Stimulated activated CD8-positive, alpha-beta memory T cell treated with anti-CD3 and anti-CD28 coated beads, Interleukin-12 subunit alpha, Interleukin-12 subunit beta, amount 100 ng/mL, for 4 hours (primary cell): ENCODE measurements at regions not wholly inside any gene's neighbourhood (a gene's known extent, or its start where the extent isn't known, plus 50 kb on each side); places are given as distances from the start of the nearest gene placed in this dataset.

Source experiments
- DNase-seq: peaks from one replicate; pipeline ENCODE4 v3.0.0-alpha.2; 2020; ENCODE audit warnings: low read depth

DNA sequence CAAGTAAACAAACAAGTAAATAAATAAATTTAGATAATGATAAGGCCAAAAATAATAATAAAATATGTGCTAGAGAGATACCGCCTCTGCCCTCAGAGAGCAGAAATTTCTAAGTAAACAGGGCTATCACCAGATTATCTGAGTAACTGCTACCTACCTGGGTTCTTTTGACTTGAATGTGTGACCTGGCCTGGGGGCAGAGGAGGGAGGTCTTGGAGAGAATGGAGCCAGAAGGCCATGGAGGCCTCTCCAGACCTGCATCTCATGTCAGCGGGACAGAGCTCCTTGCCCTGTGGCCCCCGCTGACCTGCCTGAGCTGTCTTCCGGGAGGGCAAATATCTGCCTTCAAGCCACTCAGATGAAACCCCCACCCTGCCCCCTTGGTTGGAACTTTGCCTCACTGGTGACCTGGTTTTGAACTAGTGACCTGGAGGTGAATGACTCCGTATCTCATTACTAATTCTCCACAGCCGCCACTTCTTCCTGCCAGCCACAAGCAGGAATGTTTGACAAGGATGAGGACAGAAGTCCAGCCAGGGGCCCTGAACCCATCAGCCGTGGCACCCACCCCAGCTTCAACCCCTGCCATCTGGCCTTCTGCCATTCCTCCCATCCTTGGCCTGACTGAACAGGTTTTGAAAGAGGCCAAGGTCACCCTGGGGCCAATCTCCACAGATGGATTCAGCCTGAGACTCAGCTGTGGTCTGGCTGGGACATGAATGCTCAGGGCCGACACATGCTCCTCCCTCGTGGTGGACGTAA lies 86.8 kb upstream of the PARP11 start:
- DNase-seq, result no peak

DNA sequence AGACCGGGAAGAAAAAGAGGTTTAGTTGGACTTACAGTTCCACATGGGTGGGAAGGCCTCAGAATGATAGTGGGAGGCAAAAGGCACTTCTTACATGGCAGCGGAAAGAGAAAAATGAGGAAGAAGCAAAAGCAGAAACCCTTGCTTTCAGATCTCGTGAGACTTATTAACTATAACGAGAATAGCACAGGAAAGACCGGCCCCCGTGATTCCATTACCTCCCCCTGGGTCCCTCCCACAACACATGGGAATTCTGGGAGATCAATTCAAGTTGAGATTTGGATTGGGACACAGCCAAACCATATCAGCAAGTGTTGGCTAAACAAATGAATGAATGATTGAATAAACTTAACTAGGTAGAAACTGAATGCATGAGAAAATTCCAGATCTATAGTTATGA lies 85.3 kb upstream of the PARP11 start:
- no peak for DNase-seq

DNA sequence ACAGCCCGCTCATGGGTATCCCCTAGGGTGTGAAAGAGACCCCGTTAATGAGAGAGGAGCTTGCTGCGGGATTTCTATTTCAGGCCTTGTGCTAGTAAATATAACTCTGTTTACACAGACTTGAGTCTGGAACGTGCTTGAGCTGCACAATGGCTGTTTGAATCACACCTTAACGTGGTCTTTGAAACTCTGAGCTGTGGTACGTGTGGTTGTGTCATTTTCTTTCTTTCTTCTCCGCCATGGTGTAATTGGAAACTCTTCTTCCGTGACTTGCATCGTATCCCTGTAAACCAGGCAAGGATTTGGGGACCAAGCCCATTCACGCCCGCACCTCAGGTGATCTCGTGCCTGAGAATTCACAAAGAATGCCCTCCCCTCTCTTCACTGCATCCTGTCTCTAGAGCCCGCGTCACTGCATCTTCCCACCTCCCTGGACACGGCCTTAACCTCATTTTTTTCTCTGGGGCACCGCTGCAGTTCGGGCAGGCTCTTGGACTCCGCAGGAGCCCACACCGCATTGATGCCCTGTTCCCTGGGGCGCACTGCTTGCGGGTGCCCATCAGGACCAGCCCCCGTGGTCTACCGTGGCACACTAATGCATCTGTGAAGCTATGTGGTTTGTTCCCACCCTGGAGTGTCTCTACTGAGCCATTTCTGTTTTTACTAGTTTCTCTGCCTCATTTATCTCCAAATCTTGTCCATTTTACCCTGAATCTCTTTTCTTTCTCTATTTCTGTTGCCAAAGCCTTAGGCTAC lies 78.4 kb upstream of the PARP11 start:
- DNase-seq, result no peak

DNA sequence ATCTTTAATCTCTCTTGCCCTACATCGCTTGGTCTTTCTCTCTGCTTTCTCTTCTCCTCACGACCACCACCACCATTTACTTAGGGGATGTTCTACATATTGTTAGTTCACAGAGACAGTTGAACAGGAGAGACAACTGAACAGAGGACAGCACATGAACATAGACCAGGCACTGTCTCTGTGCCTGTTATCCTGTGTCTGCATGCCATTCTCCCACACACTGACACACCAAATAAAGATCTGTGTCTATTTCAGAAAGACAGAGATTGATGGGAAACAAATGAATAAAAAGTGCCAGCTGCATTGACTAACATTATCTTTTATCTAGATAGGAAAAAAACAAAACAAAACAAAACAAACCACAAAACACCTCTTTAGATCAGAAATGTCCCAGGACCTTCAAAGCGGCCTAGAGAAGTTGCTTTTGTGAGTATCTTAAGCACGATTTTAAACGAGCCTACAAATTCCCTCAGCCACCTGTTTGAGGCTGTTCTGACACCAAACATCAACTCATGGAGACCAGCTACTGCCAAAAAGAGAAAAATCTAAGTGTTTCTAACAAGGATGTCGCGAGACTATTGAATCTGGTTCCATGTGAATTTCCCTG lies 77.6 kb upstream of the PARP11 start:
- DNase-seq, result no peak

DNA sequence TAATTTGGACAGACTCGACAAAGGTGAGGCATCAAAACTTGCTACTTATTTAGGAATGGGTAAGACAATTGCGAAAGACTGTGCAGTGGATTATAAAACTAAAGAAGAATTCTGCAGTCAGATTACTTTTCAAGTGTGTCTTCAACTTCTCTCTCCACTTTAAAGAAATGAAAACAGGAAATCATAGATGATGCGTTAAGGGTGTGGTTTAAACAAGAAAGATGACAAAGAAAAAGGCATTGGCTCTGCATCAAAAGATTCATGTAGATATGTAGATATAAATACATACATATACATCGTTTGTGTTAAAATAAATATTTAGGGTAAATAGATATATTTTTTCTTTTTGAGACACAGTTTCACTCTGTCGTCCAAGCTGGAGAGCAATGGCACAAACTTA lies 74.6 kb upstream of the PARP11 start:
- DNase-seq, result no peak

DNA sequence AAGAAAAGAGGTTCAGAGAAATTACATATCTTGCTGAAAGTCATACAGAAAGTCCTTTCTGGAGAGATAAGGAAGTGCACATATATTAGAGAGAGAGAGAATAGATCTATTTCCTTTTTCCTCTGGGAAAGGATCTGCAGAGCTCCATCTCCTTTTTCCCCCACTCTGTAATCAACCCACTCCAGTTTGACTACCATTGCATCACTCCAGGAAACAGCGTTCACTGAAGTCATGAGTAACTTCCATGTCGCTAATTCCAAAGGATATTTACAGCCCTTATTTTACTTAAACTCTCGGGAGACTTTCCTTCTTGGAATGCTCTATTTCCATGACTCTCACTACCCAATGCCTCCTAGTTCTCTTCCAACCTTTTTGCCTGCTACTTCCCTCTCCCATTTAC lies 72.5 kb upstream of the PARP11 start:
- no peak for DNase-seq

DNA sequence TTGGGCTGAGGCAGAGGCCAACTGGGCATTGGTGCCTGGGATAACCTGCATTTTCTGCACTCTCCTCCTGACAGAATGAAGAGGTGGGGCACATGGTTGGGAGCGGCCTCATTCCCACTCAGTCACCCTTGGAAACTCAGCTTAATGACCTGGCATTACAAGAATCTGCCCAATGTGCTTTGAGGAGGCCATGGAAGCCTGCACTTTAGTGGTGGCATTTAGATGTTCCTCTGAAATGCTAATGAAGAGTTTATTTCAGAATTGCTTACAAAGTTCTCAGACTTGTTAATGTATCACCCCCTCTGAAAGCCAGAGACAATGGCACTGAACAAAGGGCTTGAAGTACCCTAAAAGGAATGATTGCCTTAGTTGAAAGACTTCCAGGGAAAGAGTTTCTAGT lies 71.4 kb upstream of the PARP11 start:
- DNase-seq, result no peak

DNA sequence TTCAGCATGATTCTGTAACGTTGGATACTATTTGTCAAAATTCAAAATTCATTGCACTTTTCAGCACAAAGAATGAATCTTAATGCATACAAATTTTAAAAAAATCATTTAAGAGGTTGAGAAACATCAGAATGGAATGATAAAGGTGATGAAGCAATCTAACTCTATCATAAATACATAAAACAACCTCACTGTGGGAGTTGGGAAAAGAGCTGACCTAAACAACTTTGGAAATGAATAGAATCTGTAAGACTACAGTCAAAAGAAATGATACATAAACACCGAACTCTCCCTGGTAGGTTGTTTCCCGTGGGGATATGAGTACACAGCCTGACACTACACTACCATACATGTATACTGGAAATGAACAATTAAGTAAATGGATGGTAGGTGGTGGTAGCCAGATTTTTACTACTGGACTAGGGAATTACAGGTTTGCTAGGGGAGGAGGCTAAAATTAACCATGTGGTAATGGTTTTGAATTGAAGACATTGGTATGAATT lies 64.9 kb upstream of the PARP11 start:
- DNase-seq, result no peak

DNA sequence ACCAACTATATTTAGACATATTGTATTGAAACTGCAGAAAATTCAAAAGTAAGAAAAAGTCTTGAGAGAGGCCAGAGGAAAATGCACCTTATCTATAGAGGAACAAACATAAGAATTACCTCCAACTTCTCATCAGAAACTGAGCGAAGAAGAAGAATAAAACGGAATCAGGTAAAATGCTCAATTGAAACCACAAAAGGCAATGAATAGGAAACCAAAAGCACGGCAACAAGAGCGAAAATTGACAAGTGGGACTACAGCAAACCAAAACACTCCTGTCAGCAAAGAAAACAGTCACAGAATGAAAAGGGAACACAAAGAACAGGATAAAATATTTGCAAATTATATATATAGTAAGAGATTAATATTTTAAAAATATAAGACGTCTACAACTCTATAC lies 61.9 kb upstream of the PARP11 start:
- DNase-seq, result no peak

DNA sequence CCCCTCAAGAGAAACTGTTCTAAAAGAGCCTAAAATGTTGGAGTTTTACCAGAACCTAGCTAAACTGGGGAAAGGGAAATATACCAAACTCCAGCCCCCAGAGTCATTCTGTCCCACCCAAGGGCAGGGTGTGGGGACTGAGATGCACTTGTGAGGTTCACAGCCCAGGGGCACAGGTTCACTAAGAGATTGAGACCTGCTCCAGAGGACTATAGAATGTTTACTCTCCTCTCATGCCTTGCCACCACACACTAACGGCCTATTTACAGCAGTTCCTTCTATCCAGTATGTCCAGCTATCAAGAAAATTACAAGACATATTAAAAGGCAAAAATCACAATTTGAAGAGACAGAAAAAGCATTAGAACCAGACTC lies 60.6 kb upstream of the PARP11 start:
- no peak for DNase-seq

DNA sequence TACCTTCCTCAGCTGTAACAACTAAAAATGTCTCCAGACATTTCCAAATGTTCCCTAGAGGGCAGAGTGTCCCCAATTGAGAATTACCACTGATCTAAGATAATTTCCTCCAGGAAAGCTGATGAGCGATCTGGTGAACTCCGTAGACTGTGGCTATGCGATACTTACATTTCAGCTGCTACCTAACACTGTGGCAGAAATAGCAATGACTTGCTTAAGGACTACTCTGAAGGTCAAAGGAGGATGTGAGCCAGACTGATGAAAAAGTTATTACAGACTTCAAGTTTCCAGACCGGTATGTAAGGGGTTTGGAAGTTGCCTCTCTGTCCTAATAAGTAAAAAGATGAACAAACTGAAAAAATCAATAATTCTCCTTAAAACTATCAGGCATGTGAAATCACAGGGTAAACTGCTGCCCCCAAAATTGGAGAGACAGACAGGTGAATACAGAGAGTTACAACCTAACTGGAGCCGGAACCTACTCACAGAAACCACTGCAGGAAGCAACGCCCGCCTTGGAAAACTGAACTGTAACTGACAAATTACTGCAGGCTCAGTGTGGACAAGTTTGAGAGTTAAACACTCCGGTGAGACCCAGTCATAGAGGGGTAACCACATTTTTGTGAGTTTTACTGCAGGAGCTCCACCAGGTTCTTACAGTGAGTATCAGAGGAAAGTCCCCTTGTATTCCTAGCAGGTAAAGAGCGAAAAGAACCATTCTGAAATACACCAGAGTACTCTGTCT lies 60.0 kb upstream of the PARP11 start:
- no peak for DNase-seq

DNA sequence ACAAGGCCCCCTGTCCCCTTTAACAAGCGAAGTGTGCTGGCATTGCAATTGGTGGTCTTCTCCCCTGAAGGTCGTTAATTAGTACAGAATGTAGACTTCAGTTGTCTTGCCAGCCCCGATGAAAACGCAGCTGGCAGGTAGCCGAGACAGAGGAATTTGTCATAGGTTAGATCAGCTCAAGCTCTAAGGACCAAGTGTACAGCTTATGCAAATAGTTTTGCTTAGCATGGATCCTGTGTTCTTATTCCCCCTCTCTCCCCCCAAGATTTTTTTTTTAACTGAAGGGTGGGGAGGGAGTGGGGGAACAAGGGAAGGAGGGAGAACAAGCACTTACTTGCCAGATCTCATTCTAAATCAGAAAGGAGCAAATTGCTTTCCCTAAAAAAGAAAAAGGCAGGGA lies 58.6 kb upstream of the PARP11 start:
- no peak for DNase-seq

DNA sequence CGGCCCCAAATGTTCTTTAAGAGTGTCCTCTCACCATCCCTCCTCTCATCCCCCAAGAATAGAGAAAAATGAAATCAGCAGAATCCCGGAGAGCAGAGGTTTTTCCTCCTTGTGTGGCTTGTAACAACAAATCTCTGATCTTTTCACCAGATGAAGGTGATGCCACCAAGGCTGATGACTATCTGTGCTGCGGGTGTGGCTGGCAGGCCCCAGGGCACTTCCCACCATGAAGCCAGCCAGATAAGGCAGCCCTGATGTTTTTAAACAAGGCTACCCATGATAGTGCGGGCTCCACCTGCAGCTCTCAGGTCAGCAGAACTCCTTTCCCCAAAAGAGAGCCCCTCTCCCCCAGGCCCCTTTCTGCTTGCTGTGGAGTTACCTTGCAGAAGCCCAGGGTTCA lies 58.0 kb upstream of the PARP11 start:
- no peak for DNase-seq

DNA sequence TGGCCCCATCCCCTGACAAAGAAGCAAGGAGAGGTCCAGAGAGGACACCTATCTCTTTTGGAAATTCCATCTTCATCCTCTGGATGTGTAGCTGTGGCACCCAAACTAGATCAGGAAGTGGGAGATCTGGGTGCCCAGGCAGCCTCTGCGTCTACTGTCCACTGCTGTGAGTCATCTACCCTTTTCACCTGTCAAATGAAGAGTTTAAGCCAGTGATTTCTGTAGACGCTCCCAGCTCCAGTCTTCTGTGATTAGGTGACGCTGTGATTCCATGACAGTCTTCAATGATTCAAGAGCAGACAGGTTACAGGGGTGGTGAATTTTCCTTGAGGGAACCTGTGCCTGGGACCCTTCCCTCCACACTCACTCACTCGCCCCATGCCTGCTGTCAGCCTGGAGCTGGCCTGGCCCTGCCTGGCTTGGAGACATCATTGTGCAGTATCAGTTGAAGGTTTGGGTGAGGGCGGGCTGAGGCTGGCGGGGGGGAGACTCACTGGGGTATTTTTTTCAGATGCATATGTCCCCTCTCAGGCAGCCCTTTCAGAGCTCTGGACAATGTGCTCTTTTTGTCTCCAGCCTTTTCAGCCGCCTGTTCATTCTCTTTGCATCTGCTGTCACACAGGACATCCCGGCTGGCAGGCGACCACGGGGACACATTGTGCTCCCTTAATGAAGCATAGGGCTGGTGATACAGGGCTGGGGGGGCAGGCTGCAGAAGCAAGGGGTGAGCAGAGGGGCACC lies 56.8 kb upstream of the PARP11 start:
- no peak for DNase-seq

DNA sequence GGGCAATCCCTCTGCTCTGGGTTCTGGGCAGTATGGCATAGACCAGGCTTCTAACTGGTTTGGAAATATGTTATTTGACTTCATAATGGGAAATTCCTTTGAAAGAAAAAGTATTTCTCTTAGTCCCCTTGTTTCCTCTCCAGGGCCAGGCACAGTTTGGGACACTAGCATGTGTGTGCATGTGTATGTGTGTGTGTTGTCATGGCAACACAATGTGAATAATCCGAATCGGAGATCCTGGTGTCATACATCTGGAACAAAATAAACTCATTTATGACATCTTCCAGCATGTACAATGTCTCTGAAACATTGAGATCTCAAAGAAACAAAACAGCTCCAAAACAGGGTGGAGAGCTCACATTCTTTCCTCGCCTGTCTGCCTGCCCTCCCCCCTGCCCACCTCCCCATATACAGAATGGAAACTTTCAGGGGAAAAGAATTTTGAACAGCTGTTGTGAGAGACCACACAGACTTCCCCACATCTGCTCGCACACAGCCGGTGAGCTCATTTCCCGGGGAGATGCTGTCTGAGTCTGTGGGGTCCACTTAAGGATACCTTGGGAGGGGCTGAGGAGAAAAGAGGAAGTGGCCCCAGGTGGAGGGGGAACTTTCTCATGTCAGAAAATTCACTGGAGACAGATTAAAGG lies 55.5 kb upstream of the PARP11 start:
- DNase-seq, result no peak

DNA sequence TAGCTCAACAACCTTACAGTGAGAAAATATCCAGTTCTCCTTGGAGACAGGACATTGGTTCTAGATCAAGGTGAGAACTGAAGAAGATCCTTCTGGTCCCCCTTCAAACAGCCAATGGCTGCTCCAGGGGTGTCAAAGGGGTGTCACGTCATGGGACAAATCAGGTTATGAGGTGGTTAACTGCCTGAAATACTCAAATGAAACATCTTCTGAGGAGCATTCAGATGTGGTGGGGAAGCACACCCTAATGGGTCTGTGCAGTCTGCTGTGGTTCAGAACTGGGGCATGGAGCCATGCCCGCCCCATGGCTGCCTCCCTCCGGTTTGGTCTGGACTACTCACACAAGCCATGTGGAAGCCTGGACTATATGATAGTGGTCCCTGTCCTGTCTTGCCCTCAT lies 52.4 kb upstream of the PARP11 start:
- DNase-seq, result no peak

DNA sequence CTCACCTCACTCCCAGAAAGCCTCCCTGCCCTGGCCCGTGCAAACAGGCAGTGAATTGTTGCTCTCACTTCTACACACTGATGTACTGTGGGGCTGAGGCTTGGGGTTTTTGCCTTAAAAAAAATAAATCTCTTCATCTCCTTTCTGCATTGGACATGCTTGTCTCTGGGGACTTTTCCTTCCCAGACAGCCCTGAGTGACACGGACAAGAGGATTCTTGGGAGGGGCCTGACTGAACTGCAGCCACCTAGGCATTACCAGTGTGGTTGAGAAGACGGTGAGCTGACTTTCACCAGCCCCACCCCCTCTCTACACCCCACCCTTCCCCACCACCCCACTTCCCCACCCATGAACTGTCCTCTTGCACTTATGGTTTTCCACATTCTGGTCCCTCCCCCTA lies 51.6 kb upstream of the PARP11 start:
- DNase-seq, result no peak

DNA sequence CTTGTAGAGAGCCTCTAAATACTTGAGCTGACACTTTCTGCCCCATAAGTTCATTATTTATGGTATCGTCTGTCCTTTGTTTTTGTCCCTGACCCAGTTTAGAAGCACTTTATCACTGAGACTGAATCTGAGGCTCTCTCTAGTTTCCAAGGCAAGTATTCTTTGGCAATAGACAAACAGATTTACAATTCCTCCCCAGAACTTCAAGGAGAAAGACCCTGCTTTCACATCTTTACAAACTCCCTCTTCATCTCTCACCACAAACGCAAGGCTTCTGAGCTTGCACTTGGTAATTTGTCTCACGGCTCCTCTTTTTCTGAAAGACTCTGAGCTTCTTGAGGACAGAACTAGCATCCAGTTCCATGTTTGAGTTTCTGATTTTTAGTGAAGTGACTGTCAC lies 49.8 kb upstream of the PARP11 start:
- no peak for DNase-seq
